GM19025 (cell line): ENCODE measurements at regions not wholly inside any gene's neighbourhood (a gene's known extent, or its start where the extent isn't known, plus 50 kb on each side); places are given as distances from the start of the nearest gene placed in this dataset.
"Not testable (repeated sequence)": the region's sequence is repeated elsewhere in the genome, so short reads cannot be mapped to it uniquely, and the experiment has no call there.

ENCODE experiments used
- ATAC-seq: cut with Tn5 transposase; IDR thresholded peaks from one replicate; pipeline ENCODE4 v1.9.1; 2021; ENCODE audit warnings: mild to moderate bottlenecking, low read depth, moderate library complexity; ENCODE audit not compliant: unreplicated experiment

GRCh38 chr2:219829667-219830352, 202.4 kb downstream of the SLC4A3 start:
- no peak for ATAC-seq

GRCh38 chr2:219830353-219830738, 202.9 kb downstream of the SLC4A3 start:
- no peak for ATAC-seq

- no peak for ATAC-seq
Measured at GRCh38 chr2:219831957-219832356, 204.5 kb downstream of the SLC4A3 start.

GRCh38 chr2:219832904-219833303, 205.5 kb downstream of the SLC4A3 start:
- no peak for ATAC-seq

GRCh38 chr2:219835493-219835892, 208.1 kb downstream of the SLC4A3 start:
- no peak for ATAC-seq

- no peak for ATAC-seq
Measured at GRCh38 chr2:219836647-219837177, 209.3 kb downstream of the SLC4A3 start.

GRCh38 chr2:219844401-219845091, 217.1 kb downstream of the SLC4A3 start:
- ATAC-seq: peak; percentile 87

- no peak for ATAC-seq
Measured at GRCh38 chr2:219848882-219849281, 221.5 kb downstream of the SLC4A3 start.

GRCh38 chr2:219851169-219851568, 223.7 kb downstream of the SLC4A3 start:
- ATAC-seq: no peak

- no peak for ATAC-seq
Measured at GRCh38 chr2:219851801-219852481, 224.5 kb downstream of the SLC4A3 start.

- no peak for ATAC-seq
Measured at GRCh38 chr2:219852626-219853025, 225.2 kb downstream of the SLC4A3 start.

GRCh38 chr2:219856602-219857001, 229.2 kb downstream of the SLC4A3 start:
- ATAC-seq: no peak

- ATAC-seq: no peak
Measured at GRCh38 chr2:219857751-219858150, 230.3 kb downstream of the SLC4A3 start.

GRCh38 chr2:219861307-219861706, 233.9 kb downstream of the SLC4A3 start:
- no peak for ATAC-seq

- no peak for ATAC-seq
Measured at GRCh38 chr2:219864154-219864553, 236.7 kb downstream of the SLC4A3 start.

GRCh38 chr2:219868635-219869034, 241.2 kb downstream of the SLC4A3 start:
- no peak for ATAC-seq

GRCh38 chr2:219870041-219870440, 242.6 kb downstream of the SLC4A3 start:
- ATAC-seq: no peak

GRCh38 chr2:219871351-219871750, 243.9 kb downstream of the SLC4A3 start:
- no peak for ATAC-seq

GRCh38 chr2:219875036-219875435, 247.6 kb downstream of the SLC4A3 start:
- ATAC-seq: no peak

- ATAC-seq: not testable (repeated sequence)
Measured at GRCh38 chr2:219875986-219876385, 248.6 kb downstream of the SLC4A3 start.

GRCh38 chr2:219876931-219877330, 249.5 kb downstream of the SLC4A3 start:
- no peak for ATAC-seq
